Epithelial cell of proximal tubule (primary cell): ENCODE measurements at regions not wholly inside any gene's neighbourhood (a gene's known extent, or its start where the extent isn't known, plus 50 kb on each side); places are given as distances from the start of the nearest gene placed in this dataset.

Source experiments
- DNase-seq: peaks from one replicate; pipeline ENCODE4 v3.0.0-alpha.2; 2011; ENCODE audit warnings: low read depth
- H3K4me3 ChIP-seq: 2 replicates; pipeline ENCODE4 v1.5.1; 2011; ENCODE audit warnings: low read depth, mild to moderate bottlenecking, low read length
- TF ChIP-seq, protein P1 (sequence below): conservative IDR thresholded peaks from 2 replicates; pipeline ENCODE4 v1.5.1; 2012; ENCODE audit warnings: low read depth, mild to moderate bottlenecking, low read length

DNA sequence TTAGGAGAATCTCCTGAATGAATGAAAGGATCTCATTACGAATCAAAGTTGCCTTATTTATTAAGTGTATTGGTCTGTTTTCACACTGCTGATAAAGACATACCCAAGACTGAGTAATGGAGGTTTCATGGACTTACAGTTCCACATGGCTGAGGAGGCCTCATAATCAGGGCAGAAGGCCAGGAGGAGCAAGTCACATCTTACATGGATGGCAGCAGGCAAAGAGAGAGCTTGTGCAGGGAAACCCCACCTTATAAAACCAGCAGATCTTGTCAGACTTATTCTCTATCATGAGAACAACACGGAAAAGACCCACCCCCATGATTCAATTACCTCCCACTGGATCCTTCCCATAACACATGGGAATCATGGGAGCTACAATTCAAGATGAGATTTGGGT is 785.2 kb upstream of the POU3F3 start:
- DNase-seq = no peak
- no peak overlapping the region for H3K4me3 ChIP-seq
- TF ChIP-seq, protein P1, sequence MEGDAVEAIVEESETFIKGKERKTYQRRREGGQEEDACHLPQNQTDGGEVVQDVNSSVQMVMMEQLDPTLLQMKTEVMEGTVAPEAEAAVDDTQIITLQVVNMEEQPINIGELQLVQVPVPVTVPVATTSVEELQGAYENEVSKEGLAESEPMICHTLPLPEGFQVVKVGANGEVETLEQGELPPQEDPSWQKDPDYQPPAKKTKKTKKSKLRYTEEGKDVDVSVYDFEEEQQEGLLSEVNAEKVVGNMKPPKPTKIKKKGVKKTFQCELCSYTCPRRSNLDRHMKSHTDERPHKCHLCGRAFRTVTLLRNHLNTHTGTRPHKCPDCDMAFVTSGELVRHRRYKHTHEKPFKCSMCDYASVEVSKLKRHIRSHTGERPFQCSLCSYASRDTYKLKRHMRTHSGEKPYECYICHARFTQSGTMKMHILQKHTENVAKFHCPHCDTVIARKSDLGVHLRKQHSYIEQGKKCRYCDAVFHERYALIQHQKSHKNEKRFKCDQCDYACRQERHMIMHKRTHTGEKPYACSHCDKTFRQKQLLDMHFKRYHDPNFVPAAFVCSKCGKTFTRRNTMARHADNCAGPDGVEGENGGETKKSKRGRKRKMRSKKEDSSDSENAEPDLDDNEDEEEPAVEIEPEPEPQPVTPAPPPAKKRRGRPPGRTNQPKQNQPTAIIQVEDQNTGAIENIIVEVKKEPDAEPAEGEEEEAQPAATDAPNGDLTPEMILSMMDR = no peak

DNA sequence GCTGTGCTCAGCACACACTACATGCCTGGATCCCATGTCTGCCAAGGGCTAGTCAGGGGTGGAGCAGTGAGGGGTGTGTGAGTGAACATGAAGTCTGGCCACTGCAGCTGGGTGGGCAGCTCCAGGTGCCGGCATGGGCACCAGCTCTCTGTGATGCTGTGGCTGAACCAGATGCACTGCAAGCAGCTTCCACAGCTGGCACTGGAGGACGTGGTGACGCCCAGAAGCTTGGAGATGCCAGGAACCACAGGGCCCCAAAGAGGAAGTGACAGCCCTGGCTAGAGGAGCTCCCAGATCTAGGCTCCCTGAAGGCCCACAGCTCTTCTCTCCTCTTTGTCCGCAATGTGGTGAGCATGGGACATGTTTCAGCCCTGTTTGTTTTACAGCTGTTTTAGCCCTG is 776.3 kb upstream of the POU3F3 start:
- TF ChIP-seq, protein P1 = no peak
- DNase-seq = no peak
- H3K4me3 ChIP-seq = no peak overlapping the region

DNA sequence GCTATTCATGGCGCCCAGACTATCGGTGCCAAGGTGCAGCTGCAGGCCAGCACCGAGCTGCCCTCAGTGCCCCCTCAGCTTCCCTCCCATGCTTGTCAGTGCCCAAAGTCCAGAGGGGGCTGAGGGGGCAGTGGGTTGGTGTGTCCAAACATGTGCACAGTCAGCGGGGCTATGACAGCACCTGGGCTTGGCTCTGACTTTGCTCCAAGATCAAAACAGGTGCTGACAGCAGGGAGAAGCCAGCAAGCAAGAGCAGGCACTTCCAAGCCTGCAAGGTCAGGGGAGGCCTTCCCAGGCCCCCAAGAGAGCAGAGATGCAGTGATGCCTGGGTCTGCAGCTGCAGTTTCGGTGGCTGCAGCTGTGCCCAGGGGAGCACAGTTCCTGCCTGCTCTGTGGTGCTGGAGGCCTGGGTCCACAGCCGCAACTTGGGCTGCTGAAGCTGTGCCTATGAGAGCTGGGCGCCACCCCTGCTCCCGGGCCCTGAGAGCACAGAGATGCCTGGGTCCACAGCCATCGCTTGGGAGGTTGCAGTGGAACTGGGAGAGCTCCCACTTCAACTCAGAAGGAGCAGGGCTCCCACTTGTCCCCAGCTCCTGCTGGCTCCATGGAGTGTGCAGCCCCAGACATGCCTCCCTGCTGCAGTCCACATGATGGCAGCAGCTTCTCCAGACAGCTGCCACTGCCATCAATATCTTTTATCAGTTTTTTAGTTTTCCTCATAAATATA is 775.3 kb upstream of the POU3F3 start:
- TF ChIP-seq, protein P1 = peak; percentile 51
- DNase-seq = no peak
- no peak overlapping the region for H3K4me3 ChIP-seq

DNA sequence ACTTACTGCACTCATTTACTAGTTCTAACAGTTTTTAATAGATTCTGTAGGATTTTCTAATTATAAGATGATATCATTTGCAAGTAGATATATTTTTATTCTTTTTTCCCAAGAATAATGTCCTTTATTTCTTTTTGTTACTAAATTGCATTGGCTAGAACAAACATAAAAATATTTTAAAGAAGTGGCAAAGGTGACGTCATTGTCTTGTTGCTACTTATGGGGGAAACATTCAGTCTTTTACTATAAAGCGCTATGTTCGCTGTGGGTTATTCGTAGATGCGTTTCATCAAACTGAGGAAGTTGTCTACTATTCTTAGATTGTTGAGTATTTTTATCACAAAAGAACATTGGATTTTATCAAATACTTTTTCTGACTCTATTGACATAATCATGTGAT is 765.2 kb upstream of the POU3F3 start:
- DNase-seq = no peak
- no peak overlapping the region for H3K4me3 ChIP-seq
- TF ChIP-seq, protein P1 = no peak

DNA sequence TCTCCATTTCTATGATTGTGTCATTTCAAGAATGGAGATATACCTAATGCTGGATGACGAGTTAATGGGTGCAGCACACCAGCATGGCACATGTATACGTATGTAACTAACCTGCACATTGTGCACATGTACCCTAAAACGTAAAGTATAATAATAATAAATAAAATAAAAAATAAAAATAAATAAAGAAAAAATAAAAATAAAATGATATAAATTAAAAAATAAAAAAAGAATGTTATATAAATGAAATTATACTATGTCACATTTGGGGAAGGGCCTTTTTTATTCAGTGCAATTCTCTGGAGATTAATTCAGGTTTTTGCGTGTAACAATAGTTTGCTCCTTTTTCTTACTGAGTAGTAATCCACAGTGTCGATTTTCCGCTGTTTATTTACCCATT is 763.5 kb upstream of the POU3F3 start:
- TF ChIP-seq, protein P1 = no peak
- no peak for DNase-seq
- H3K4me3 ChIP-seq = no peak overlapping the region

DNA sequence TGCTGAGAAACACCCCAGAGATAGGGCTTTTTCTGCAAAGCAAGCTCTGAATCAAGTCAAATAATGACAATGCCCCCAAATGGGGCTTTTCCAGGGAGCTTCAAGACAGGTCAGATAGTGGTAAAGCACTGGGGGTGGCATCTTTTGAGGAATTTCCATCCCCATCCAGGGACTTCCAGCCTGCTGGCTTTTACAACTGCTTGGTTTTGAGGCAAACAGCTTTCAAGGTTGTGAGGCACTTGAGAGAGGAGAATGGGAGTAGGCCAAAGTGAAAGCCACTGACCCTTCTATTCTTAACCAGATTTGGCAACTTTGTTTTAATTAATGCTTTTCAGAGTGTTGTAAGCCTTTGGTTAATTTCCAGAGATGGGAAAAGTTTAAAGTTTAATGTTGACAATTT is 762.0 kb upstream of the POU3F3 start:
- H3K4me3 ChIP-seq = no peak overlapping the region
- no peak for DNase-seq
- TF ChIP-seq, protein P1 = no peak

DNA sequence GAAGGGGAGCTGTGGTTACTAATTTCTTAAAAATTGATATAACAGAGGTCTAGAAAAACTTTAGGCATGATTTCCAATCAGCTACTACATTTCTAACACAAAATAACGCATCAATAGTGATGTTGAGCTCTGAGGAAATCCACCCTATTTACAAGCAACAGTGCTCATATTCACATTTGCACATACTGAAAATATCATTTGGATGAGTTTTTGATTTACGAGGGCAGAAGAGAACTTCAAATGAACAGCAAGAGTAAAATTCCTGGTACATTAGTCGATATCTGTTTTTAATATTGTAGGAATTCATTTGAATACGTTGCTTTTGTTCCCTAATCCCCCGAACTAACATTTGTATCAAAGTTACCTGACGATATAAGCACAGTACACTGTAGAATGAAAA is 761.0 kb upstream of the POU3F3 start:
- H3K4me3 ChIP-seq = no peak overlapping the region
- TF ChIP-seq, protein P1 = no peak
- DNase-seq = no peak
